ENCODE measurements at regions not wholly inside any gene's neighbourhood (a gene's known extent, or its start where the extent isn't known, plus 50 kb on each side); places are given as distances from the start of the nearest gene placed in this dataset.

- POLR2A ChIA-PET (ENCODE audit: partially characterized antibody): no interaction called here
- no peak overlapping the region for H2AFZ ChIP-seq (ENCODE audit: low read length)
- H4K5ac ChIP-seq (ENCODE audit: insufficient read length, low read depth, low read length): no peak overlapping the region
- H3K18ac ChIP-seq (ENCODE audit: extremely low read depth, low read length): no peak overlapping the region
- H3K9ac ChIP-seq (replicated peaks in 1 of 4; ENCODE audit: extremely low read depth in 1 of 4, low read depth in 3 of 4, low read length in 3 of 4): no peak overlapping the region
- no peak overlapping the region for H3K14ac ChIP-seq (ENCODE audit: insufficient read length)
- H3K4me2 ChIP-seq (ENCODE audit: insufficient read depth in 1 of 2, low read depth in 2 of 2, low read length in 2 of 2): no peak overlapping the region
- H4K8ac ChIP-seq (ENCODE audit: extremely low read depth, insufficient read depth, low read length): no peak overlapping the region
- H2BK15ac ChIP-seq (ENCODE audit: low read length): no peak overlapping the region
- no peak overlapping the region for H2BK20ac ChIP-seq (ENCODE audit: low read length)
- CTCF ChIA-PET (ENCODE audit: partially characterized antibody): no interaction called here
- H3K79me1 ChIP-seq (ENCODE audit: low read depth, low read length): no peaks in the 10 kb centered on the region
- no peaks in the 10 kb centered on the region for H3K79me2 ChIP-seq (ENCODE audit: control insufficient read depth in 1 of 2, insufficient read depth in 2 of 2, low read length in 2 of 2)
- no peak overlapping the region for H4K91ac ChIP-seq (replicated peaks; ENCODE audit: insufficient read length, low read length)
- no peak overlapping the region for H2BK120ac ChIP-seq (replicated peaks; ENCODE audit: low read depth, low read length)
- no peak overlapping the region for H2AK5ac ChIP-seq (ENCODE audit: low read depth, low read length)
- FAIRE-seq (no peak), DNase-seq (ENCODE audit: low read depth in 1 of 2, low spot score in 2 of 2) (no peak)
- no peaks in the 10 kb centered on the region for H3K36me3 ChIP-seq (ENCODE audit: control insufficient read depth in 2 of 4, insufficient read depth in 4 of 4, low read length in 3 of 4)
- no peak overlapping the region for H2BK12ac ChIP-seq (ENCODE audit: low read depth, low read length)
- no peak overlapping the region for H3K23ac ChIP-seq (ENCODE audit: insufficient read length)
- no peak overlapping the region for H3K4me3 ChIP-seq (ENCODE audit: extremely low read depth in 1 of 4, insufficient read depth in 2 of 4, low read depth in 3 of 4, low read length in 4 of 4)
- no peak overlapping the region for H3K4ac ChIP-seq (replicated peaks; ENCODE audit: insufficient read length, low read depth, low read length)
- TF ChIP-seq SIRT6 (IDR thresholded peaks at IDR 0.05; ENCODE audit: low read length) (no peak), BCL11A (IDR thresholded peaks at IDR 0.05; ENCODE audit: low read depth in 2 of 2, low read length in 2 of 2) (no peak), POU5F1 (IDR thresholded peaks at IDR 0.05; ENCODE audit: low read depth, low read length) (no peak), CBX5 (IDR thresholded peaks at IDR 0.05; ENCODE audit: low read depth, low read length) (no peak), ZNF274 (IDR thresholded peaks at IDR 0.05; ENCODE audit: borderline replicate concordance, extremely low read depth, low read length) (no peak), SP4 (IDR thresholded peaks at IDR 0.05; ENCODE audit: low read length) (no peak), CBX8 (IDR thresholded peaks at IDR 0.05; ENCODE audit: borderline replicate concordance, low read depth, low read length) (no peak), SP1 (IDR thresholded peaks at IDR 0.05; ENCODE audit: low read depth, low read length) (no peak), RBBP5 (IDR thresholded peaks at IDR 0.05; ENCODE audit: borderline replicate concordance, low read depth, low read length) (no peak), TBP (IDR thresholded peaks at IDR 0.05; ENCODE audit: low read depth, low read length) (no peak), TEAD4 (IDR thresholded peaks at IDR 0.05; ENCODE audit: low read depth, low read length) (no peak), JUND (IDR thresholded peaks at IDR 0.05; ENCODE audit: low read length) (no peak), EGR1 (IDR thresholded peaks at IDR 0.05; ENCODE audit: borderline replicate concordance, low read depth, low read length) (no peak), HDAC6 (IDR thresholded peaks at IDR 0.05; ENCODE audit: low read depth, low read length) (no peak), GABPA (IDR thresholded peaks at IDR 0.05; ENCODE audit: borderline replicate concordance, insufficient read depth, low read length) (no peak), CHD1 (IDR thresholded peaks at IDR 0.05; ENCODE audit: low read depth, low read length) (no peak), TCF12 (IDR thresholded peaks at IDR 0.05; ENCODE audit: low read depth, low read length) (no peak), NRF1 (IDR thresholded peaks at IDR 0.05; ENCODE audit: low read depth, low read length) (no peak)
- no peaks in the 10 kb centered on the region for H3K23me2 ChIP-seq (ENCODE audit: low read depth, low read length)
- no peaks in the 10 kb centered on the region for H3K4me1 ChIP-seq (replicated peaks in 1 of 4; ENCODE audit: control insufficient read depth in 3 of 4, insufficient read depth in 4 of 4, low read length in 3 of 4)
- WGBS, 2 experiments (ENCODE audit: extremely low coverage in 1 of 2, insufficient coverage in 1 of 2, insufficient read length in 1 of 2, insufficient replicate concordance in 2 of 2, low coverage in 1 of 2, low lambda C conversion rate in 2 of 2, missing lambda C conversion rate in 1 of 2): 93% methylated on average over 2 of the region's 2 CpGs; no CpG with 5 or more reads in 1 of the 2 experiments
- no peak overlapping the region for H2BK5ac ChIP-seq (ENCODE audit: low read depth, low read length)
- H3K56ac ChIP-seq (replicated peaks; ENCODE audit: insufficient read length, low read depth, low read length): no peak overlapping the region
- H3K27me3 ChIP-seq (replicated peaks in 1 of 4; ENCODE audit: control insufficient read depth in 3 of 4, extremely low read depth in 1 of 4, insufficient read depth in 3 of 4, low read length in 3 of 4): no peaks in the 10 kb centered on the region
- no peaks in the 10 kb centered on the region for H4K20me1 ChIP-seq (replicated peaks in 1 of 2; ENCODE audit: control insufficient read depth in 1 of 2, insufficient read depth in 2 of 2, low read length in 2 of 2)
- no peak overlapping the region for H3K27ac ChIP-seq (ENCODE audit: low read depth, low read length)
- no peaks in the 10 kb centered on the region for H3K9me3 ChIP-seq (ENCODE audit: insufficient read depth in 2 of 2, low read depth in 1 of 2, low read length in 1 of 2)
These were observed 921.2 kb upstream of the CNTNAP5 start for GRCh38 chr2:123103902-123104301.
